Peyer's patch (tissue), 4 donors: ENCODE measurements at regions not wholly inside any gene's neighbourhood (a gene's known extent, or its start where the extent isn't known, plus 50 kb on each side); places are given as distances from the start of the nearest gene placed in this dataset.

ENCODE experiments used
- POLR2A ChIP-seq, 2 donors: fragments of 450-650 bp; IDR thresholded peaks; one replicate each; pipeline ENCODE4 v1.5.1; 2017; ENCODE audit warnings: antibody characterized with exemption in 2 of 2, mild to moderate bottlenecking in 2 of 2, moderate library complexity in 2 of 2
- TF ChIP-seq, protein P1 (sequence below), 6 experiments: fragments of 450-650 bp in 4 of 6; fragments of 200-600 bp in 2 of 6; sonication (generic) in 1 of 6; IDR thresholded peaks; one replicate each; pipeline ENCODE4 v1.5.1; 2017 to 2019; ENCODE audit warnings: antibody characterized with exemption in 6 of 6, mild to moderate bottlenecking in 3 of 6, moderate library complexity in 1 of 6

DNA sequence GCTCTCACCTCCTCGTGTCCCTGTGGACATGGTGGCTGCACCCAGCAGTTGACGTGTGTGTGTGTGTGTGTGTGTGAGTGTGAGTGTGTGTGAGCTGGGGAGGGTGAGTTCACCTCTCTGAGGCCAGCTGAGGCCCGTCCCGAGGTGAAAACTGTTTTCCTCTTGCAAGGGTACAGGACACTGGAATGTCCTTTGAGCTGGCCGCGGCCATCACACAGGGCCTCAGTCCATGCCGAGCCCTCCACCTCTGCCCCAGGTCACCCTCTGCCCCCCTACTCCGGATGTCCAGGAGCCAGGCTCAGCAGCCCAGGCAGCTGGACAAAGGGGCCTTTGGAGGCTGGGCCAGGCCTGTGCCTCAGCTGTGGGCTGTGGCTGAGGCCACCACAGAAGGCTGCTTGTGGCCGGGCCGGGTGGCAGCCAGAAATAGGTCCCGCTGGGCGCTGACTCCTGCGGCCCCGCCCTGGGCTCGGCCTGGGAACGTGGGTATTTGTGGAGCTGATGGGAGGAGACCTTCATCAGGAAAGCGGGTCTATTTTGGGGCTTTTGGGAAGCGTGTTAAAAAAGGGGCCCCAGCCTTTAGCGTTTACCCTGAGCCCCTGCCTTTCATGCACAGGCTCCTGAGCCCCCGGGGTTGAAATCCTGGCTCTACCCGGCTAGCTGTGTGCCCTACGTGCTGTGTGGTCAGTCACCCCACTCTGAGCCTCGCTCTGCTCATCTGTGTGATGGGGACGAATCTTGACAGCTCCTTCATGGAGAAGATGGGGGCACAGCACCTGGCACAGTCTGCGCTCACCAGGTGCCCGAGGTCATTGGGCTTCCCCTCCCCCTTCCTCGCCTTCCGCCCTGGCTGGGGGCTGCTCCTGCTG, 75.1 kb upstream of the IER5L start:
- no peak for TF ChIP-seq POLR2A (IDR thresholded peaks at IDR 0.05)
- TF ChIP-seq, protein P1, sequence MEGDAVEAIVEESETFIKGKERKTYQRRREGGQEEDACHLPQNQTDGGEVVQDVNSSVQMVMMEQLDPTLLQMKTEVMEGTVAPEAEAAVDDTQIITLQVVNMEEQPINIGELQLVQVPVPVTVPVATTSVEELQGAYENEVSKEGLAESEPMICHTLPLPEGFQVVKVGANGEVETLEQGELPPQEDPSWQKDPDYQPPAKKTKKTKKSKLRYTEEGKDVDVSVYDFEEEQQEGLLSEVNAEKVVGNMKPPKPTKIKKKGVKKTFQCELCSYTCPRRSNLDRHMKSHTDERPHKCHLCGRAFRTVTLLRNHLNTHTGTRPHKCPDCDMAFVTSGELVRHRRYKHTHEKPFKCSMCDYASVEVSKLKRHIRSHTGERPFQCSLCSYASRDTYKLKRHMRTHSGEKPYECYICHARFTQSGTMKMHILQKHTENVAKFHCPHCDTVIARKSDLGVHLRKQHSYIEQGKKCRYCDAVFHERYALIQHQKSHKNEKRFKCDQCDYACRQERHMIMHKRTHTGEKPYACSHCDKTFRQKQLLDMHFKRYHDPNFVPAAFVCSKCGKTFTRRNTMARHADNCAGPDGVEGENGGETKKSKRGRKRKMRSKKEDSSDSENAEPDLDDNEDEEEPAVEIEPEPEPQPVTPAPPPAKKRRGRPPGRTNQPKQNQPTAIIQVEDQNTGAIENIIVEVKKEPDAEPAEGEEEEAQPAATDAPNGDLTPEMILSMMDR (IDR thresholded peaks at IDR 0.05): no peak
